GM12878 (cell line): ENCODE measurements at regions not wholly inside any gene's neighbourhood (a gene's known extent, or its start where the extent isn't known, plus 50 kb on each side); places are given as distances from the start of the nearest gene placed in this dataset.

ENCODE experiments used
- ATAC-seq: fragments of 200-7000 bp; cut with Tn5 transposase; 3 replicates; pipeline ENCODE4 v1.9.1; 2020; ENCODE audit warnings: mild to moderate bottlenecking, moderate library complexity
- BruUV-seq: library from RNA; stranded (reverse); fragments of 400-500 nt; replicated peaks from 2 replicates; lab custom pipeline; 2021; lab: Mats Ljungman, UMichigan
- CTCF ChIA-PET: fragments of 300-600 bp; sonication (Branson Sonifier 250); formaldehyde crosslinking; extraction: SDS; loops from one replicate; lab custom pipeline; 2021; ENCODE audit warnings: inconsistent platforms; lab: Yijun Ruan, JAX
- POLR2A ChIA-PET: fragments of 350-600 bp; formaldehyde crosslinking; extraction: SDS; loops from one replicate; lab custom pipeline; 2021; ENCODE audit warnings: inconsistent platforms; lab: Charles Lee
- RAD21 ChIA-PET: fragments of 300-600 bp; sonication (Branson Sonifier 250); formaldehyde crosslinking; loops from one replicate; lab custom pipeline; 2023; ENCODE audit warnings: antibody characterized with exemption; ENCODE audit not compliant: unreplicated experiment; lab: Charles Lee
- SMC1A ChIA-PET: fragments of 300-600 bp; sonication (Branson Sonifier 250); formaldehyde crosslinking; loops from one replicate; lab custom pipeline; 2023; ENCODE audit not compliant: unreplicated experiment, uncharacterized antibody; lab: Charles Lee
- DNase-seq: peaks from one replicate; pipeline ENCODE4 v3.0.0-alpha.2; 2011; ENCODE audit warnings: low read depth, low spot score
- FAIRE-seq: peaks from 3 replicates; lab custom pipeline; 2011; peaks lifted over from hg19 to GRCh38; lab: Jason Lieb, UNC
- H2AFZ ChIP-seq: 2 replicates; pipeline ENCODE4 v1.6.0; 2011; ENCODE audit warnings: low read depth, low read length, control low read depth; ENCODE audit not compliant: control insufficient read depth
- H3K27ac ChIP-seq: 2 replicates; pipeline ENCODE4 v1.5.1; 2011; ENCODE audit warnings: control low read depth; ENCODE audit not compliant: control insufficient read depth, insufficient read depth
- H3K27me3 ChIP-seq, 2 experiments: replicated peaks in 1 of 2; 2 replicates each; pipeline versions ENCODE4 v1.6.0 to v1.6.1; 2011; ENCODE audit warnings: low read length in 1 of 2; ENCODE audit not compliant: control insufficient read depth in 2 of 2, insufficient read depth in 2 of 2
- H3K36me3 ChIP-seq, 2 experiments: 2 replicates each; pipeline ENCODE4 v1.5.1; 2011; ENCODE audit warnings: low read length in 1 of 2; ENCODE audit not compliant: control insufficient read depth in 2 of 2, insufficient read depth in 2 of 2
- H3K4me1 ChIP-seq: 2 replicates; pipeline ENCODE4 v1.6.1; 2011; ENCODE audit warnings: mild to moderate bottlenecking, low read length, moderate library complexity, mixed read lengths; ENCODE audit not compliant: control insufficient read depth, insufficient read depth
- H3K4me2 ChIP-seq: 2 replicates; pipeline ENCODE4 v1.6.0; 2011; ENCODE audit warnings: control low read depth; ENCODE audit not compliant: control insufficient read depth, insufficient read depth
- H3K4me3 ChIP-seq: fragments of 200-600 bp; sonication (generic); 2 replicates; pipeline ENCODE4 v1.5.1; 2016
- H3K79me2 ChIP-seq: 2 replicates; pipeline ENCODE4 v1.6.0; 2011; ENCODE audit warnings: low read length; ENCODE audit not compliant: control insufficient read depth, insufficient read depth
- H3K9ac ChIP-seq: 2 replicates; pipeline ENCODE4 v1.8.0; 2011; ENCODE audit warnings: low read length, control low read depth, mixed read lengths; ENCODE audit not compliant: control insufficient read depth, insufficient read depth
- H3K9me3 ChIP-seq: replicated peaks from 3 replicates; pipeline ENCODE4 v1.5.1; 2011; ENCODE audit warnings: mild to moderate bottlenecking, low read length; ENCODE audit not compliant: control insufficient read depth, insufficient read depth
- H4K20me1 ChIP-seq: 2 replicates; pipeline ENCODE4 v1.6.0; 2011; ENCODE audit not compliant: control insufficient read depth, insufficient read depth
- E4F1 ChIP-seq: fragments of 450-650 bp; IDR thresholded peaks from 2 replicates; pipeline ENCODE4 v1.6.1; 2018; ENCODE audit warnings: borderline replicate concordance, mild to moderate bottlenecking; ENCODE audit not compliant: partially characterized antibody
- GATAD2B ChIP-seq: fragments of 450-650 bp; conservative IDR thresholded peaks from 2 replicates; pipeline ENCODE4 v1.6.1; 2017; ENCODE audit warnings: low read depth, mild to moderate bottlenecking, moderate library complexity
- MLLT1 ChIP-seq: fragments of 450-650 bp; IDR thresholded peaks from 2 replicates; pipeline ENCODE4 v1.6.1; 2016; ENCODE audit warnings: mild to moderate bottlenecking
- MYC ChIP-seq: IDR thresholded peaks from 2 replicates; pipeline ENCODE4 v1.6.1; 2011; ENCODE audit warnings: mild to moderate bottlenecking, low read length, moderate library complexity, inconsistent platforms; ENCODE audit not compliant: insufficient read depth, insufficient replicate concordance, insufficient read length, severe bottlenecking
- POLR2AphosphoS5 ChIP-seq: IDR thresholded peaks from 2 replicates; pipeline ENCODE4 v1.6.1; 2011; ENCODE audit warnings: mild to moderate bottlenecking, low read length, inconsistent platforms
- PRDM15 ChIP-seq: fragments of 450-650 bp; formaldehyde crosslinking; IDR thresholded peaks from 2 replicates; pipeline ENCODE4 v1.4.0; 2020; ENCODE audit warnings: mild to moderate bottlenecking, moderate library complexity
- RAD21 ChIP-seq: IDR thresholded peaks from 2 replicates; pipeline ENCODE4 v1.6.1; 2011; ENCODE audit warnings: mild to moderate bottlenecking, low read depth, low read length, moderate library complexity; ENCODE audit not compliant: insufficient read depth
- RFX5 ChIP-seq: IDR thresholded peaks from 2 replicates; pipeline ENCODE4 v1.6.1; 2011; ENCODE audit warnings: low read depth, low read length, improper control_type of control experiment
- SRF ChIP-seq, 2 experiments: IDR thresholded peaks; 2 replicates each; pipeline ENCODE4 v1.6.1; 2011; ENCODE audit warnings: low read depth in 2 of 2, low read length in 2 of 2, mild to moderate bottlenecking in 1 of 2, moderate library complexity in 1 of 2
- STAT3 ChIP-seq: IDR thresholded peaks from 2 replicates; pipeline ENCODE4 v1.6.1; 2011; ENCODE audit warnings: low read depth, low read length, improper control_type of control experiment
- ZBTB33 ChIP-seq: fragments of 450-650 bp; IDR thresholded peaks from 2 replicates; pipeline ENCODE4 v1.6.1; 2017; ENCODE audit warnings: mild to moderate bottlenecking
- ZNF622 ChIP-seq: fragments of 450-650 bp; IDR thresholded peaks from 2 replicates; pipeline ENCODE4 v1.6.1; 2017; ENCODE audit warnings: mild to moderate bottlenecking, inconsistent platforms
- WGBS: methylation state at CpG from one replicate; pipeline ENCODE4 v1.1.6; 2016; ENCODE audit warnings: low lambda C conversion rate; ENCODE audit not compliant: insufficient replicate concordance, insufficient coverage; ENCODE audit errors: missing lambda C conversion rate; 5-methylcytosine and 5-hydroxymethylcytosine counted together
- in situ Hi-C: fragments of 300-500 bp; cut with MboI; formaldehyde crosslinking; loops from 9 replicates; pipeline ENCODE4 v1.14.3; 2018; ENCODE audit warnings: mixed read lengths
- intact Hi-C: fragments of 100-400 bp; cut with micrococcal nuclease; formaldehyde crosslinking; loops from one replicate; pipeline ENCODE4 v1.14.2; 2022; ENCODE audit not compliant: unreplicated experiment
- TF ChIP-seq, protein P1 (sequence below): IDR thresholded peaks from 2 replicates; pipeline ENCODE4 v1.6.1; 2011; ENCODE audit warnings: low read depth, low read length, improper control_type of control experiment, borderline replicate concordance

DNA sequence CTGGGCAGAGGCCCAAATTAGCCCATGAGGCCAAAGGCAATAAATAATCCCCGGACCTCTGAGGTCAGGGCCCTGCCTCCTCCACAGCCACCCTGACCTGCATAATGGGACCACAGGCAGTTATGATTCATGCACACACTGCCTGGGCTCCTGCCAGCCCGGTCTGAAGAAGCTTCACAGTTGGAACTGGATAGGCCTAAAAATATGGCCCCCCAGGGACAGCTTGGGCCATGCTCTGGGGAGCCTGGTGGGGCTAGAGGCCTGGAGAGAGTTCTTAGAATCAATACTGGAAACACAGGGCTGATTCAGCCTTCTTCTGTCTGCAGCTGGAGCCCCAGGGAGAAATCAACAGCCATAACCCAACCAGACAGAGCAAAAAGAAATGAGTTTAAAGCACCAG, 112.8 kb upstream of the CADM1 start:
- Histone ChIP-seq H3K36me3 (no peaks in the 10 kb centered on the region), H3K9me3 (no peaks in the 10 kb centered on the region), H3K4me2 (no peak overlapping the region), H3K27ac (no peak overlapping the region), H3K79me2 (no peaks in the 10 kb centered on the region), H3K4me3 (no peak overlapping the region), H3K9ac (no peak overlapping the region), H3K4me1 (no peaks in the 10 kb centered on the region), H4K20me1 (no peaks in the 10 kb centered on the region), H3K27me3 (no peaks in the 10 kb centered on the region), H2AFZ (no peak overlapping the region)
- ChIA-PET POLR2A (interaction anchor here (0.6 kb wide), 1 partner anchor 101 kb away, joined by 4 read pairs; no protein-coding TSS in a partner anchor), CTCF (no interaction called here), RAD21 (no interaction called here), SMC1A (no interaction called here)
- DNase-seq (no peak), FAIRE-seq (no peak), ATAC-seq (no peak; the same call in 2 of the 3 replicates)
- WGBS, result 0% methylated on average over 2 of the region's 2 CpGs
- intact Hi-C loops, result no loop called here
- no TSS peak for BruUV-seq
- in situ Hi-C loops, result no loop called here
- TF ChIP-seq MYC, result no peak
- no peak for TF ChIP-seq SRF (IDR thresholded peaks at IDR 0.05; ENCODE audit: low read depth in 2 of 2, low read length in 2 of 2)
- no peak for TF ChIP-seq E4F1
- TF ChIP-seq RAD21, result no peak
- TF ChIP-seq ZBTB33, result no peak
- no peak for TF ChIP-seq ZNF622
- TF ChIP-seq MLLT1, result no peak
- TF ChIP-seq, protein P1, sequence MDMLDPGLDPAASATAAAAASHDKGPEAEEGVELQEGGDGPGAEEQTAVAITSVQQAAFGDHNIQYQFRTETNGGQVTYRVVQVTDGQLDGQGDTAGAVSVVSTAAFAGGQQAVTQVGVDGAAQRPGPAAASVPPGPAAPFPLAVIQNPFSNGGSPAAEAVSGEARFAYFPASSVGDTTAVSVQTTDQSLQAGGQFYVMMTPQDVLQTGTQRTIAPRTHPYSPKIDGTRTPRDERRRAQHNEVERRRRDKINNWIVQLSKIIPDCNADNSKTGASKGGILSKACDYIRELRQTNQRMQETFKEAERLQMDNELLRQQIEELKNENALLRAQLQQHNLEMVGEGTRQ, result no peak
- TF ChIP-seq RFX5, result no peak
- no peak for TF ChIP-seq STAT3
- no peak for TF ChIP-seq PRDM15 (CRISPR knock-in tag)
- TF ChIP-seq GATAD2B, result no peak
- TF ChIP-seq POLR2AphosphoS5, result no peak
